Endothelial cell (in vitro differentiated cells): ENCODE measurements at regions not wholly inside any gene's neighbourhood (a gene's known extent, or its start where the extent isn't known, plus 50 kb on each side); places are given as distances from the start of the nearest gene placed in this dataset.

ENCODE experiments used
- DNase-seq: peaks from one replicate; pipeline ENCODE4 v3.0.0; 2021; ENCODE audit warnings: low spot score
- H3K27ac Mint-ChIP-seq: one replicate; pipeline ENCODE4 v1.8.0; 2021; ENCODE audit warnings: mixed read lengths, inconsistent platforms; ENCODE audit not compliant: unreplicated experiment
- H3K27me3 Mint-ChIP-seq: one replicate; pipeline ENCODE4 v1.8.0; 2021; ENCODE audit warnings: mild to moderate bottlenecking, moderate library complexity, mixed read lengths, inconsistent platforms; ENCODE audit not compliant: unreplicated experiment
- H3K36me3 Mint-ChIP-seq: one replicate; pipeline ENCODE4 v1.8.0; 2021; ENCODE audit warnings: mild to moderate bottlenecking, low read depth, mixed read lengths, inconsistent platforms; ENCODE audit not compliant: unreplicated experiment
- H3K4me1 Mint-ChIP-seq: one replicate; pipeline ENCODE4 v1.8.0; 2021; ENCODE audit warnings: mild to moderate bottlenecking, mixed read lengths, inconsistent platforms; ENCODE audit not compliant: unreplicated experiment
- H3K4me3 Mint-ChIP-seq: one replicate; pipeline ENCODE4 v1.8.0; 2021; ENCODE audit warnings: mild to moderate bottlenecking, mixed read lengths, inconsistent platforms; ENCODE audit not compliant: unreplicated experiment
- H3K9me3 Mint-ChIP-seq: one replicate; pipeline ENCODE4 v1.8.0; 2021; ENCODE audit warnings: mixed read lengths, inconsistent platforms; ENCODE audit not compliant: unreplicated experiment
- CTCF ChIP-seq: fragments of 200-600 bp; sonication (generic); IDR thresholded peaks from one replicate; pipeline ENCODE4 v1.5.0; 2021; ENCODE audit warnings: antibody characterized with exemption; ENCODE audit not compliant: unreplicated experiment

GRCh38 chr2:200026332-200027230, 71.2 kb downstream of the MAIP1 start:
- Mint-ChIP-seq H3K4me1 (no peaks in the 10 kb centered on the region), H3K27ac (no peak overlapping the region)
- TF ChIP-seq CTCF, result no peak

GRCh38 chr2:200028998-200029397, 73.6 kb downstream of the MAIP1 start:
- Mint-ChIP-seq H3K27me3 (no peaks in the 10 kb centered on the region), H3K36me3 (no peaks in the 10 kb centered on the region), H3K4me1 (peaks cover 3% of the 10 kb centered on the region), H3K9me3 (no peaks in the 10 kb centered on the region), H3K4me3 (no peak overlapping the region), H3K27ac (no peak overlapping the region)
- no peak for DNase-seq
- TF ChIP-seq CTCF, result no peak

More at GRCh38 chr2:200026332-200027230, 71.2 kb downstream of the MAIP1 start:
- no peak overlapping the region for H3K4me3 Mint-ChIP-seq
- H3K27me3 Mint-ChIP-seq, result no peaks in the 10 kb centered on the region
- no peaks in the 10 kb centered on the region for H3K36me3 Mint-ChIP-seq
- no peak for DNase-seq
- H3K9me3 Mint-ChIP-seq, result no peaks in the 10 kb centered on the region

GRCh38 chr2:200032895-200033294, 77.5 kb downstream of the MAIP1 start:
- no peak for TF ChIP-seq CTCF
- Mint-ChIP-seq H3K27ac (no peak overlapping the region), H3K4me1 (peaks cover 3% of the 10 kb centered on the region), H3K9me3 (no peaks in the 10 kb centered on the region), H3K4me3 (no peak overlapping the region), H3K27me3 (no peaks in the 10 kb centered on the region), H3K36me3 (no peaks in the 10 kb centered on the region)
- DNase-seq, result no peak

- Mint-ChIP-seq H3K27ac (no peak overlapping the region), H3K36me3 (no peaks in the 10 kb centered on the region), H3K9me3 (no peaks in the 10 kb centered on the region), H3K4me3 (no peak overlapping the region), H3K4me1 (peaks cover 3% of the 10 kb centered on the region), H3K27me3 (no peaks in the 10 kb centered on the region)
- no peak for DNase-seq
- no peak for TF ChIP-seq CTCF
Measured at GRCh38 chr2:200033929-200034328, 78.5 kb downstream of the MAIP1 start.

- Mint-ChIP-seq H3K27me3 (no peaks in the 10 kb centered on the region), H3K9me3 (no peaks in the 10 kb centered on the region), H3K36me3 (no peaks in the 10 kb centered on the region), H3K27ac (no peak overlapping the region), H3K4me1 (peaks cover 3% of the 10 kb centered on the region), H3K4me3 (no peak overlapping the region)
- no peak for DNase-seq
- no peak for TF ChIP-seq CTCF
Measured at GRCh38 chr2:200034816-200035215, 79.4 kb downstream of the MAIP1 start.
